ENCODE measurements at regions not wholly inside any gene's neighbourhood (a gene's known extent, or its start where the extent isn't known, plus 50 kb on each side); places are given as distances from the start of the nearest gene placed in this dataset.
"Not testable (repeated sequence)": the region's sequence is repeated elsewhere in the genome, so short reads cannot be mapped to it uniquely, and the experiment has no call there.

DNA sequence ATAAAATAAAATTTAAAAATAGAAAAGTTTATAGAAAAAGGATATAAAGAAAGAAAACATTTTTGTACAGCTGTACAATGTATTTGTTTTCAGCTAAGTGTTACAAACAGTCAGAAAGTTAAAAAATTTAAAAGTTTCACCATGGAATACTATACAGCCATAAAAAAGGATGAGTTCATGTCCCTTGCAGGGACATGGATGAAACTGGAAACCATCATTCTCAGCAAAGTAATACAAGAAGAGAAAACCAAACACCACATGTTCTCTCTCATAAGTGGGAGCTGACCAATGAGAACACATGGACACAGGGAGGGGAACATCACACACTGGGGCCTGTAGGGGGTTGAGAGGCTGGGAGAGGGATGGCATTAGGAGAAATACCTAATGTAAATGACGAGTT lies 229.9 kb upstream of the MCHR2 start:
- DNase-seq, result not testable (repeated sequence)

DNA sequence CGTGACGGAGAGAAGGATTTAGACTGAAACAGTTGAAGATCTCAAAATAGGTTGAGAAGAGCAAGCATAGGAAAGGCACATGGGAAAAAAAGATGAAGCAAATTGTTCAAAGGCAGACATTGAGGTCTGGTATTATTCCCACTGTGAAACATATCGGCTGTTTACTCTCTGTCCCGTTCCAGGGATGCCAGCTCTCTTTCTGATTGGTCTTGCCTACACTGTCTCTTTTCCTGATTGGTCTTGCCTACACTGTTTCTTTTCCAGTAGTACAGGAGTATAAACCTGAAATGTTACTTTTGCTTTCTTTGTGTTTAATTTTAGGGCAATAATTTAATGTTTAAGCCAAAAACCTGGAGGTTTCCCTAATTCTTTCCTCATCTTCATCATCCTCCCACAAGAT lies 226.5 kb upstream of the MCHR2 start:
- DNase-seq, result no peak

DNA sequence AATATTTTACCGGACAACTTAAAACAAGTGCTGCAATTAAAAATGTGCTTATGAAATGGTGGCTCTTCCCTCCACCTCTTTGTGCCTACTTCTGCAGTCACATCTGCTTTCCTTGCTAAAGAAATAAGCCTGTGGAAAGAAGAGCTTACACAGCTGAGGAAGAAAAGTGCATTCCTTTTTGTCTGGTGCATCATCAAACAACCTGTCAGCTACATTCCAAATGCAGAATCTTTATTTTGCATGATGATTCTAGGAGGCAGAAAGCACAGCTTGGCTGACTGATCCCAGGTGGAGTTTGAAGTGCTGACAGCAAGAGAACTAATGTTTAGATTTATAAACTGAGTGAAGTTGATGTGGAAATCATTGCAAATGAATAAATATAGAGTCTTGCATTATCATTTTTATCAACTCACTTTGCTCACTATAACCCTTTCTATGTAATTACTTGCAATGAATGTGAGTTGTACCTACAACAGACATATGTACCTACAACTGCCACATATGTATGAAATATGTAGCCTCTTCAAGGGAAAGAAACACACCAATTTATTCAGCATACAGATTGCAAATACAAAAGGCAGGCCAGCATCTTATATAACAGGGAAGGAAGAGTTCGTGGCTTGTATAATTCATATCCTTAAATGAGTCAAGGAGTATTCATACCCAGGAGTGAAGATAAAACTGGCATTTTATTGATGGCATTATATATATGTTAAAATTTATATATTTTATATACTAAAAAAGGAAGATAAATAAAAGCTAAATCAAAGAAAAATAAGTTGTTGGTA lies 223.4 kb upstream of the MCHR2 start:
- DNase-seq, result no peak

DNA sequence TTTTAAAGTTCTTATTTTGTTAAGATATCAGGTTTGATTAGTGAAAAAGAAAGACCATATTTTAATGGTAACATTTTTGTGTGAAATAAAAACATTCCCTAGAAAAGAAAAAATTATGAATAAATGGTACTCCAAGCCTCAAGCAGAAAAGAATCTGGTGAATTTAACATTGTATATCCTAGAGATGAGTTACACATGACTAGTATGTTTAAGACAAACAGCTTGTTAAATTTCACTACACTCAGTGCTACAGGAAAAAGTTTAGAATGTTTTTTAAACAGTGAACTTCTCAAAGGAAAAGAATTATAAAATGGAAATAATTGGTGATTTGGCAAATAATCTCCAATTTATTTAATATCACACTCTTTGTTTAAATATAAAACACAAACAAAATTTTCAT lies 222.7 kb upstream of the MCHR2 start:
- DNase-seq, result no peak

DNA sequence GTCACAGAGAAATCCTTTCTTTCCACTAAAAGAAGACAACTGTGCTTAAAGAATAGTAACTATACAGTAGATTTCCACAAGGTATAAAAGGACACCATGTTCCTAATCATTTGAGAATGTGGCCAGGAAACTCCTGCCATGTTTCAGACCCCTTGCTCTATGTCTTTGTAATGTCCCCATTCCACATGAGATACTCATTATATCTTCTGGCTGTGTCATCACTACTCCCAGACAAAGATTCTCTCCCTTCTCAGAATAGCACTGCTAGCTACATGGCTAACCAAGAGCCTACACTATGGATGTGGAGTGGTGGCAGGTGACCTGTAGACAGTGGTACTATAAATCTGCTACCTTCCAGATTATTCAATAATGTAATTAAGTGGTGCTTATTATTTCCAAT lies 218.1 kb upstream of the MCHR2 start:
- no peak for DNase-seq

DNA sequence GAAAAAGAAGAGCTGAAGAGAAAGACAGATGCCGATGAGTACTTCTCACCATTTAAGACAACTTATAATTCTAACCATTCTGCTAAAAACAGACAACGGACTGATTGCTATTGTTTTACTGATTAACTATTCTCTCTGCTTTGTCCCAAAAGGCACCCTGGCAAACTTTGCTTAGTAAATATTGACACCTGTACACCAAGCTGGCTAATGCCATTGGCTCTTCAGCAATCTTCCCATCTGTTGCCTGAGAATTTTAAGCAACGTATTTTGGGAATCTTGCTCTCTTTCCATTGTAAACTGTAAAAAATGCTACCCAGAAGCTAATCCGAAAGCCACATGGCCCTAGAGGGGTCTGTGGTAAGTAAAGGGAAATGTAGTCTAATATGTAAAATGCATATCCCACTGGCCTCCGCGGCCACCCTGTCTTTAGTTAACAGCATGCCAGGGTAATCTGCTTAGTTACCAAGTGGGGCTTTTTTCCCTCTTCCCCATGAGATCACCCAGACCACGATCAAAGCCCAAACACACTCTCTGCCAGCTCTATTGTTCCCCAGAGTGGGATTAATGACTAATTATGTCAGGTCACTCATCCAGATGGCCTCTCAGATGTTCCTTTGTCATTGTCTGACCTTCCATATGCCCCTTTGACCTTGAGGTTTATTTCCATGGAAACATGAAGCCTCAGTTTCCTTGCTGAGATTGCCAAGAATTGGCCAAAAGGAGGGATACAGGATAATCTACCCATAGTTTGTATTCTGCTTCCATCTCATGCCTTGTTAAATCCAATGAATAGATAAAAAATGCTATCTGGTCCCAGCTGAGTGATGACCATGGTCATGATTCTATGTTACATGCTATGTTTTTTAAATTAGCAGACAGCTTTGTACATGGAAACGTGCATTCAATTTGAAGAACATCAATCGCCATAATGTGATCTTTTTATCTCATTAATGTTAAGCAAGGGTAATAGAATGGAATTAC lies 216.4 kb upstream of the MCHR2 start:
- DNase-seq, result no peak

DNA sequence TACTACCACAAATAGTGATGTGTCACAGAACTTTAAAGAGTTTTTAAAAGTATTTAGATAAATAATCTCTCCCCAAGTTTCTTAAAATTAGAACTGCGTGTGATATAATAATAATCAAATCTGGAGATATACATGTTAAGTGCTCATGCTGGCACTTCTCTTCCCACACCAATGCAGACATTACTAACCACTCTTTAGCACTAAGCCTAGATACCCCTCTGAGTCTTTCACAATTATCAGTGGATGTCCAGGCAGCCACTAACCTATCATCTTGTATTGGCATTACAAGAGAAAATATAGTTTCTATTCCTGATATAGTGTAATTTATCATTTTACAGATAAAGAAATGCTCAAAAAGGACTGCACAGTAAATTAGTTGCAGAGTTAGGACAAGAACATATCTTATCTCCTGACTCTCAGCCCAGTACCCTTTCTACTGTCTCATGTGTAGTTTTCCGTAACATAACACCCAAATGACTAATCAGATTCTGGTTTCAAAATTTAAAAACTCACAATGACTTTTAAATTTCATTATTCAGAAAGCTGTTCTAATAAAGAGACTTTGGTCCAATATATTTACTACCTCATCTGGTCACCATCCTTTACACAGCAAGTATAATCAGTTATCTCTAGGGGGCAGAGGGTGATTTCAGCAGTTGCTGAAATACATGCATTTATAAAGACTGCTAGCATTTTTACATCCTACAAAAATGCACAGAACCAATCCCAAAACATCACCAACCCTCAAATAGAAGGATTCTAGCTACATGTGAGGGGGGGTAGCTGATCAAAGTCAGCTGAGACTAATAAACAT lies 215.5 kb upstream of the MCHR2 start:
- DNase-seq, result no peak

DNA sequence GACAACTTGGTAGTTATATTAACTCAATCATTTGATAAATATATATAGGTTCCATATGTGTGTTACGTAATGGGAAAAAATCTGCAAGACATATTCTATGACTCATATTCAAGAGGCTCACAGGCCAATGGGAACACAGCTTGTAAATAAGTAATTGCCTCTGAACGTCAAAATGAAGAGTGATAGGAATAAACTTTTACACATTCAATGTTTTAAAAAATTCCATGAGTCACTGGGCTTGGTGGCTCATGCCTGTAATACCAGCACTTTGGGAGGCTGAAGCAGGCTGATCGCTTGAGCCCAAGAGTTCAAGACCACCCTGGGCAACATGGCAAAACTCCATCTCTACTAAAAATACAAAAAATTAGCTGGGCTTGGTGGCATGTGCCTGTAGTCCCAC lies 209.4 kb upstream of the MCHR2 start:
- no peak for DNase-seq

DNA sequence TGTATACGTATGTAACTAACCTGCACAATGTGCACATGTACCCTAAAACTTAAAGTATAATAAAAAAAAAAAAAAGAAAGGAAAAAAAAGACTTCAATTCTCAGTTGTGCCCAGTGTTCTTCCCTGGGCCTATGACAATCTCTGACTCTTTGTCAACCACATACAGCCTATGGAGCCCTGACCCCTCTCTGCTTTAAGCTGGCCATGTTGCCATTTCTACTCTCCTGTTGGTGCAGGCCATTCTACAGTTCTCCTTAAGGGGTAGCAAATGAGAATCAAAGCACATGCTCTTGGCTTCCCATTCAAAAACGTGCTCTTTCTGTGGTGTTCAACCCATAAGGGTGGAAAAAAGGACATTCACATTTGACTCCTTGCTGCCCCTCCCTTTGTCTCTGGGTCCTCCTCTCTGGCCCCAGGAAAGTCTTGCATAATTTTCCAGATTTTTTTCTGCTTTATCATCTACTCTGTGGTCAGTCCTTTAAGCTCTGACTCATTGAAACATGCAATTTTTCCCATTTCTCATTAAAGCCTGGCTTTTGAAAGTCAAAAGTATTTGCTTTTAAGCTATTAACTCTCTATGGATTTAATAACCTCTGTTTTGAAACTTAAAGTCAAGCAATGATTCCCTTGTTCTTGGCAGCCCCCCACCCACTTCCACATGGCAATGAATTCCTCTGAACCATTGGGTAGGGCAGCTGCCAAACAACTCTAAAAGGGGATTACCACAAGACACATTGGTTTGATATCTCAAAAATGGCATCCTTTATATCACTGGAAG lies 208.6 kb upstream of the MCHR2 start:
- no peak for DNase-seq

DNA sequence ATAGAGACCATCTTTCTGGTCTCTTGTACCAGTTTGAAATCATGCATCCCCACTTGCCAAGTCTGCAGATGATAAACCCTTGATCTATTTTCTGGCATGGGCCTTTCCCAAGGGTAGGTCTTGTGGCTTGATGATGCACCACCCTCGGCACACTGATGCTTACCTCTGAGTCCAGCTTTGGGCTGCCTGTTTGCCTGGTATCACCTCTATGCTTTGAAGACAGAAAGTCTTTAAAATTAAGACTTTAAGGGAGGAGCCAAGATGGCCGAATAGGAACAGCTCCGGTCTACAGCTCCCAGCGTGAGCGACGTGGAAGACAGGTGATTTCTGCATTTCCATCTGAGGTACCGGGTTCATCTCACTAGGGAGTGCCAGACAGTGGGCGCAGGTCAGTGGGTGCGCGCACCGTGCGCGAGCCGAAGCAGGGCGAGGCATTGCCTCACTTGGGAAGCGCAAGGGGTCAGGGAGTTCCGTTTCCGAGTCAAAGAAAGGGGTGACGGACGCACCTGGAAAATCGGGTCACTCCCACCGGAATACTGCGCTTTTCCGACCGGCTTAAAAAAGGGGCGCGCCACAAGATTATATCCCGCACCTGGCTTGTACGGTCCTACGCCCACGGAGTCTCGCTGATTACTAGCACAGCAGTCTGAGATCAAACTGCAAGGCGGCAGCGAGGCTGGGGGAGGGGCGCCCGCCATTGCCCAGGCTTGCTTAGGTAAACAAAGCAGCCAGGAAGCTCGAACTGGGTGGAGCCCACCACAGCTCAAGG lies 202.4 kb upstream of the MCHR2 start:
- not testable (repeated sequence) for DNase-seq

DNA sequence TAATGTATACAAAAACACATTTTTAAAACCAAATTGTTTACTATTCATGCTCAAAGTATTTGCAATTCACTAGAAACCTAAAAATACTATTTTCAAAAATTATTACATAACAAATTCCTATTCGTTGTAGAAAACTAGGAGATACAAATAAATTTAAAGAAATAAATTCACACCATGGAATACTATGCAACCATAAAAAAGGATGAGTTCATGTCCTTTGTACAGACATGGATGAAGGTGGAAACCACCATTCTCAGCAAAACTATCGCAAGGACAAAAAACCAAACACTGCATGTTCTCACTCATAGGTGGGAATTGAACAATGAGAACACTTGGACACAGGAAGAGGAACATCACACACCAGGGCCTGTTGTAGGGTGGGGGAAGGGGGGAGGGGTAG lies 201.2 kb upstream of the MCHR2 start:
- DNase-seq, result not testable (repeated sequence)

DNA sequence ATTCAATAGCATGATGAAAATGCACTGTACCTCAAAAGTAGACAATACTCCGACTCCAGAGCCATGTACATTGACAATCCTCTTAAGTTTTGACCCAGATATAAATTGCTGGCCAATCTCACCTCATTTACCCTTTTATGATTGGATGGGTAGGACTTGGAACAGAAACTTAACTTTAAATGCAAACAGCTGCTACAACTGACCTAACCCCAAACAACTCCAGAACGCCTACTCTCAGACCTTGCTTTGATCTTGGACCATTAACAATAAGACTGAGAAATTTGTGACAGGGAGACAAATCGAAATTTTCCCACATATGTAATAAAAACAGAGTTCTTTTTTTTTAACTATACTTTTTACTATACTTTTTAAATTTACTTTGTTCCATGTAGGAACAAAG lies 200.5 kb upstream of the MCHR2 start:
- DNase-seq, result no peak

DNA sequence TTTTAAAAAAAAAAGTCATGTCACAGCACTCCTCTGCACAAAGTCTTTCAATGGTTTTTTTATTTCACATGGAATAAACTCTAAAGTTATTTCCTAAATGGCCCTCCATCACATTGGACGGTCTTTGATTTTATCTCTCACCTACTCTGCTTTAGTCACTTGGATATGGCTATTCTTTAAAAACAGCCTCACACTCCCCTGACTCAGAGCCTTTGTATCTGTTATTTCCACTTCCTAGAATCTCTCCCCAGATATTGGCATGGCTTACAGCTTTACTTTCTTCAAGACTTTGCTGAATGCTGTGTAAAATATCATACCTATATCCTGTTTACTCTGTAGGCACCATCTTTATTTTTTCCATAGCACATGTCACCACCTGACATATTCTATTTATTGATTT lies 194.7 kb upstream of the MCHR2 start:
- no peak for DNase-seq

DNA sequence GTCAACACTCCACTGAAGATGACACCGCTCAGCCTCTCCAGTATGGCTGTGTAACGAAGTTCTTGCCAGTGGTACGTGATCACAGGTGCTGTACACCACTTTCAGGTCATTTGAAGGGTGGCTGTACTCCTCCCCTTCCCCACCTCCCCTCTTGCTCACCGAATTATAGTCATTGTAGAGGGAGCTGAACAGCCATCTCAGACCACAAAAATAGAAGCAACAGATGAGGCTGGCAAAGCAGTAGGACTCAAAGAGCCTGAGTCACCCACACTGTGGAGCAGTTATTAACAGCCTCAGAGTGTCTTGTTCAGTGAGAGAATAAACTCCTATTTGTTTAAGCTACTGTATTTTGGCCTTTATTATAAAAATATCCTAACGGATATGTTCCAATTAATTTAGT lies 192.5 kb upstream of the MCHR2 start:
- no peak for DNase-seq

DNA sequence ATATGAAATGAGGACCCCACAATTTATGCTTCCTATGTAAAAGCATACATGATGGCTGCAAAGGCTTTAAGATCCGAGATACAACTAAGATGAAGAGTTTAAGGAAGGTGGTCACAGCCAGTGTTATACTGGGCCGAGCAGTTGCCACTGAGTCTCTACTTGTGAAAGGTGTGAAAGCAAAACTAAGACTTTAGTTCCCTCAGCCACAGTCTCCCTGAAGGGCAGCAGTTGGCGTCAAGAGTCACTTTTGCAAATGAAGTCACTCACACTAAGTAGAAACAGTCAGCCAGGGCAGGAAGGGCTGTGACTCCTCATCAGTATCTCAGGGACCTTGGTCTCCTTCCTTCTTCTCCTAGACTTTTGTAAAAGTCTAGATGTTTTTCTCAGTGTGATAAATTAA lies 191.6 kb upstream of the MCHR2 start:
- no peak for DNase-seq

DNA sequence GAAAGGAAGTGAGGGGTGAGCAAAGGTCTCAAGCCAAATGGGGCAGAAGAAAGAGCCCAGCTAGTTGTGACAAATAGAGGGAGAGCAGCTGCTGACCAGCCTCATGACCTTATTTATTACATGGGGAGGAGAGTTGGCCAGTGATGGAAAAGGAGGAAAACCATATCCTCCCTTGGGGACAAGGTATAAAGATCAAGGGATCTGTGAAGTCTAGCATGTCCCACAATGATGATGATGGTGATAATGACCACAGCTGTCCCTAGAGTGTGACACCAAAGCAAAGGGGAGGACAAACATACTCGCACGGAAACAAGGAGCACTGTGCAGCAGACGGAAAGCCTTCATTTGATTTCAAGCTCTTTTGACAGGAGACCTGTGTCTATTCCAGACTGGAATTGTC lies 190.4 kb upstream of the MCHR2 start:
- no peak for DNase-seq

DNA sequence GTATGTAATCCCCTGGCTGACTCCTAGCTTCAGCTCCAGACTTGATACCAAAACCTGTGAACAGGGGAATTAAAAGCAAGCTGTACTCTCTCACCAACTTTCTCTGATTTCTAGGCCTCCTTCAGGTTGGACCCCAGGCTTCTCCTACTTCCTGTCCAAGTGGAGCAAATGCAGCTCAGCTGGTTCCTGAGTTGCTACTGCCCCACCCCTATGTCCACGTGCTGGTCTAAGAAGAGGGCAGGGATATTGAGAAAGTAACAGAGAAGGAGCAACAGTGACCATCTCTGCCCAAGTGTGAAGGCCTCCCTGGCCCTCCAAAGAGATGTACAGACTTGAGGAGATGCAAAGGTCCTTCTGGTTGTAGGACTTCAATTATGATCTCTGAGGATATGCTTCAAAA lies 188.3 kb upstream of the MCHR2 start:
- no peak for DNase-seq

DNA sequence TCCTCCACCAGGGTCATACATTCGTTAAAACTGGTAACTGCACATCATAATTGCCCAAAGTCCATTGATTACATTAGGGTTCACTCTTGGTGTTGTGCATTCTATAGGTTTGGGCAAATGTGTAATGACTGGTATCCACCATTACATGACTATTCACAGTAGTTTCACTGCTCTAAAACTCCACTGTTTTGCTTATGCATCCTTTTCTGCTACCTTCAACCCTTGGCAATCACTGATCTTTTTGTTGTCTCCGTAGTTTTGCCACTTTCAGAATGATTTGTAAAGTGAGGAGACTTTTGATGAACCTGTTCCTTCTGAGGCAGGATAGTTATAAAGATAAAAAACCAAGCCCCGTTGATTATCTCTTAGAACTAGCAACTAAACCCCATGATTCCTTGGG lies 187.3 kb upstream of the MCHR2 start:
- DNase-seq, result no peak

DNA sequence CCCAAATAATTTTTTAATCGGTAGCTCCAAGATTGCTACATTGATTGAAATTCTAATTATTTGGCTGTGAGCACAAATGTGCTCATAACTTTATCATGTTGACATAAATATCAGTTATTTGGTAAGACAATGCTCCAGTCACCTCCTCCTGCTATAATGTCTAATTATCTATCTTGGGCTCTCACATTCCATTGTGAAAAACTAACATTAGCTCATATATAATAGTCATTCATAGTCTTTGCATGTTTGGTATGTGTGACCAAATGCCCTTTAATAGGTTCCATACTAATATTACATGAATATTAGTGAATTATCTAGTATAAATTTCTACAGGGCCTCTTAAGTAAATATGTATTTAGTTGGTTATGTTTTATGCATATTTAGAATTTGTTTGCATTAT lies 185.6 kb upstream of the MCHR2 start:
- no peak for DNase-seq

DNA sequence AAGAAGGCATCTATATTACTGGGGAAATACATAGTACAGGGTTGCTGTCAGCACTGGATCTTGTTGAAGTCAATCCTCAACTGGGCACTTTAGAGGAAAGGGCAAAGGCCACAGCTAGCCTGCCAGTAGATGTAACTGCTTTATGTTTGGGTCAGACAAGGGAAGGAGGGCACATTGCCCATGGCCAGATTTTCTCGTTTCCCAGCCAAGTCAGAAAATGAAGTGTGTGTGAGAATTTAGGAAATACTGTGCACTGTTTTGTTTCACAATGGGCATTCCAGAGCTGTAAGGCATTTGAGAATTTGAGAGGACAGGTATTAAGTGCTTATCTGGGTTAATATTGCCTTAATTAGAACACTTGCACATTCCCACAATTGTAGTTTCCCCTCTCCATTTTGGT lies 183.9 kb upstream of the MCHR2 start:
- DNase-seq, result no peak

DNA sequence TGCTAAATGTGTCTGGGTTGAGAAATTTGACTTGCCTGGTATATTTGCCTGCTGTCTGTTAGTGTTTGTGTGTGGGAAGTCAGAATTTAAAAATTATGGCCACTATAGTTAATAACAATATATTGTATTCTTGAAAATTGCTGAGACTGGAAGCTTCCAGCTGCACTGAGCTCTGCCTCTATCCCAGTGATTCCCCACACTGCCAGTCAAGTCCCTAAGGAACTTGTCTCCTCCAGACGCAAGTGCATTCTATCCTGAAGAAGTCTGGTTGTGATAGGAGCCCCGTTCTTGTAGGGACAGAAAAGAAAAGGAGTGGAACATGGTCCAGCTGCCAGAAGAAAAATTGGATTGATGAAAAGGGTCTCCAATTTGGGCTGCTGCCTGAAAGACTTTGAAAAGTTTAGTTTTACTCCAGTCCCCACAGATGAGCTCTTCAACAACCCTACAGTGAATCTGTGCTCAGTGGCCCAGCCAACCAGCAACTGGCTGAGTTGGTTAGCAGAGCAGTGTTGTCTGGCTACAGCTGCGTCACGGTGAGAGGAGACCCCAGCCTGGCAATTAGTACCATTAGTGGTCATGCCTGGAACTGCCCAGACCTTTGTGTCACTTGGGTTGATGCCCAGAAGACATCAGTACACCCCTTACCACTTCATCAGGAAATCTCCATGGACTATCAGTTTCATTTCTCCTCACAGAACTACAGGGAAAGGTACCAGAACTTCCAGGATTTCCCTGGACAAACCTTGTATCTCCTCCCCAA lies 183.1 kb upstream of the MCHR2 start:
- DNase-seq, result no peak
